GM21529 (cell line): ENCODE measurements at regions not wholly inside any gene's neighbourhood (a gene's known extent, or its start where the extent isn't known, plus 50 kb on each side); places are given as distances from the start of the nearest gene placed in this dataset.
"Not testable (repeated sequence)": the region's sequence is repeated elsewhere in the genome, so short reads cannot be mapped to it uniquely, and the experiment has no call there.

Source experiments
- ATAC-seq: cut with Tn5 transposase; IDR thresholded peaks from one replicate; pipeline ENCODE4 v1.9.1; 2021; ENCODE audit not compliant: unreplicated experiment

GRCh38 chr16:56022818-56023217 lies 147.6 kb upstream of the CES5A start:
- ATAC-seq, result no peak

- no peak for ATAC-seq
Observed at GRCh38 chr16:56019274-56019673, 144.1 kb upstream of the CES5A start.

GRCh38 chr16:56013962-56014552 lies 138.9 kb upstream of the CES5A start:
- ATAC-seq, result no peak

GRCh38 chr16:56012482-56012811 lies 137.3 kb upstream of the CES5A start:
- no peak for ATAC-seq

- no peak for ATAC-seq
Observed at GRCh38 chr16:56011808-56012481, 136.8 kb upstream of the CES5A start.

DNA sequence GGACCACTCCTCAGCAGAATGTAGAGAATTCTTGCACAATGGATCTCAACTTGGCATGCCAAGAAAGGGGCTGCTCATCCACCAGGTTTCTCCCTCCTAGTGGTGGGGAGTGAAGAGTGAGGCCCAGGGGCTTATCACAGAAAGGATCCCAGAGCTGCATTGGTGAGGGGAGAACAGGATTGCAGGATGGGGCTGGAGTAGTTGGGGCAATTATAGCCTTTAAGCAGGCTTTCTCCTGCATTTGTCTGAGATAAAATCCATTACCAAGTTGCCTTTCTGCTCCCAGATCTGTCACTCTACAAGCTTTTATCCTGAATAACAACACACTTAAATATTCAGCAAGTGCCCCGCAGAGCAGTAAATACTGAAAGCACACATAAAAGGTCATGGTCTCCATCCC lies 130.8 kb upstream of the CES5A start:
- ATAC-seq, result no peak

- no peak for ATAC-seq
Observed at GRCh38 chr16:55999683-56000082, 124.5 kb upstream of the CES5A start.

DNA sequence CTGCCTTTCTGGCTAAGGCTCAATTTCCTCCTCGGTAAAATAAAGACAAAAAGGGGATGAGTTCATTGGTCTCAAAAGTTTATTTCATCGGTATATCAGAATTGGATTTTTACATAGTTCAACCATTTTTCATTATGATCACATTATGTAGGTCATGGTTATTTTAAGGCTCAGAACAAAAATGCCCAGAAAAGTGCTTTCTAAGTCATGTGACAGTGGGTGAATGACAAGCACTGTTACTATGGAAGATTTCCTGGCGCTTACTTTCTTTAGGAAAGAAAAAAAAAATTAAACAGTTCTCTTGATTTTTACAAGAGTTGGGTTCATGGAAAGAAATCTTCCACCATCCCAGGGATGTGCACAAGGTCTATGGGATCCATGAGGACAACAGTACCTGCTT lies 117.9 kb upstream of the CES5A start:
- no peak for ATAC-seq

DNA sequence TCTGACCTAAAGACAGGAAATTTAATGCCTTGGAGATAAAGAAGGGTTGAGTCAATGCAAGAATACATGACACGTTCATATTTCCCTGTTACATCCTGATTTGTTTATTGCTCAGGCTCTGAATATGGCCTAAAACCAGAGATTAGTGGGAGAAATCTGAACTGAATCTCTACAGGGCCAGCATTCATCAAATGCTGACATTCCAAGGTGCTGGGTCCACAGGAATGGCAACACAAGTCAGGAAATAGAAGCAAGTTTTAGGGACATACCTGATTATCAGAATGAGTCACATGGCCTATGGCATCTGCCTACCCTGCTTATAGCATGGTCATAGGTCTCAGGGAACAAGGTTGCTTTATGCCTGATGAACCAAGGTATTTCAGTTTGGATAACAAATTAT lies 117.4 kb upstream of the CES5A start:
- ATAC-seq, result no peak

DNA sequence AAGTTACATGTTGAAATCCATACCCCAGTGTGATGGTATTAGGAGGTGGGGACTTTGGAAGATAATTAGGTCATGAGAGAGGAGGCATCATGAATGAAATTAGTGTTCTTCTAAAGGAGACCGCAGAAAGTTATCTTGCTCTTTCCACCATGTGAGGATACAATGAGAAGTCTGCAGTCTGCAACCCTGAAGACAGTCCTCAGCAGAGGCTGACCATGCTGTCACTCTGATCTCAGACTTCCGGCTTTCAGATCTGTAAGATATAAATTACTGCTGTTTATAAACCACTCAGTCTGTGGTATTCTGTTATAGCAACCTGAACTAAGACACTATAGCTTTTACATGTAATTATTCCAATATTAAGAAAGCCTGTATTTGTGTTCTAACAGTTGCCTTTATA lies 116.7 kb upstream of the CES5A start:
- no peak for ATAC-seq

- ATAC-seq, result no peak
Observed at GRCh38 chr16:55989569-55989907, 114.4 kb upstream of the CES5A start.

- ATAC-seq, result not testable (repeated sequence)
Observed at GRCh38 chr16:55988850-55989568, 113.8 kb upstream of the CES5A start.

DNA sequence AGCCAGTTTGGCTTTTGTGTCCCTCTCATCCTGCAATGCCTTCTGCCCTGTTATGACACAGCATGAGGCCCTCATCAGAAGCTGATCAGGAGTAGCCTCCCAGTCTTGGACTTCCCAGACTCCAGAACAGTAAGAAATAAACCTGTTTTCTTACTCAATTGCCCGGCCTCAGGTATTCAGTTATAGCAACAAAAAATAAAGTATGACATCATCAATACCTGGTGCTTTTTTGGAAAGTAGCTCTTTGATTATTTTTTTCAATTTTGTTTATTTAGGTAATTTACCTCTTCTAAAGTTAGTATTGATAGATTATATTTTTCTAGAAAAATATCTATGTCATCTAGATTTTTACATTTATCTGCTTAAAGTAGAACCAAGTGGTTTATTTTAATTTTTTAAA lies 112.8 kb upstream of the CES5A start:
- no peak for ATAC-seq

GRCh38 chr16:55982597-55982996 lies 107.4 kb upstream of the CES5A start:
- no peak for ATAC-seq

DNA sequence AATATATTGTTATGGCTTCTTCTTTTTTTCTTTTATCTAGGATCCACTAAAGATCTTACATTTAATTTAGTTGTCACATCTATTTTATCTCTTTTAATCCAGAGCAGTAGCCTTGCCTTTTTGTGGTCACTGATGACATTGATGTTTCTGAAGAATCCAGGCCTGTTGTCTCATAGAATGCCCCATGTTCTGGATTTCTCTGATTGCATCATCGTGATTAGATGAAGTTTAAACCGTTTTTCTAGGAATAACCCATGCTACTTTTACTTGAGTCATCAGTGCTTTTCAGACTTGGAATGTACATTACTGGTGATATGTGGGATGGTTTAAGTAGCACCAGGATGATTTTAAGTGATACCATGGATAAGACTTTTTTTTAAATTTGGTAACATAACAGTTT lies 106.4 kb upstream of the CES5A start:
- no peak for ATAC-seq

GRCh38 chr16:55976815-55977214 lies 101.6 kb upstream of the CES5A start:
- no peak for ATAC-seq

DNA sequence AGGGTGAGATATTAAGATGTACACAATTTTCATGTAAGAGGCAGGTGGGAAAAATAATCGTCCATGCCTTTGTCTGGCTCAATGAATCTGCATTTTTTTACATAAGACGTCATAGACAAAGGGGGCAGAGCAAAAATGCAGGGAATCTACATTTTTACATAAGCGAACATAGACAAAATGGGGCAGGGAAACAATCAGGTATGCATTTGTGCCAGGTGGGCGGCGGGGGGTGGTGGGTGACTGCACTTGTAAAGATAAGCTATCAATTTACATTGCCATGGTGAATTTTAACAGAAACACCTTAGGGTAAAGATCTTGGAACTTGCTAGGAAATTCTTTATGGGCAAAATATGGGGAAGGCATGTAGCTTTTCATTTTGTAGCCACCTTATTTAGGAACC lies 96.3 kb upstream of the CES5A start:
- no peak for ATAC-seq

DNA sequence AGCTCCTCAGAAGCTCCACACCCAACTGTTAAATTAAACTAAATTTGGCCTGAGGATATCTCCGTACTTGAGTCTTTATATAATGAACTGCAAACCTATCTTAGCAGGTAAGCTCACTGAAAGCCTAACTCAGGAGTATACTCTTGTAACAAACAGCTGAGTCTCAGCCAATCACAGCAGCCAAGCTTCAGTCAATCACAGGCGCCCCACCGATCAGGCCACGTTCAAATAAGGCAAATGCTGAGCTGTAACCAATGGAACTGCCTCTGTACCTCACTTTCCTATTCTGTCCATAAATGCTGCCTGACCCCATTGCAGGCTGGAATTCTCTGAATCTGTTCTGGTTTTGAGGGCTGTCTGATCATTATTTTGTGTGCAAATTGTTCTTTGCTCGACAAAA lies 93.0 kb upstream of the CES5A start:
- no peak for ATAC-seq

GRCh38 chr16:55964923-55965475 lies 89.8 kb upstream of the CES5A start:
- no peak for ATAC-seq

DNA sequence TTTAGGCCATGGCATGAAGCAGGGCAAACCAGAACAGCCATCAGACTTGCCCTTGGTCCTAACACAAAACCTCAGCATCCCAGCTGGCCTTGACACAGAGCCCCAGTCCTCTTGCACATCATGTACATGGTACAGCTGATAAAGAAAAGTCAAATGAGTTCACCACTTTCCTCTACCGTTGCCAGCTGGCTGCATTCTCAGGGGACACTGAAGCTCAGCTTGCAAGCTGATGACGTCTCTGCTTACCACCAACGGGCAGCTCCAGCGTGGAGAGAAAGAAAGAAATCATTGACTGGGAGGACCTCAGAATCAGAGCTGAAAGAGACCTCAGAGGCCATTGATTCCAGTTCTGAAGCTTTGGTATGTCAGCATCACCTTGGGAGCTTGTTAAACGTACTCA lies 80.7 kb upstream of the CES5A start:
- no peak for ATAC-seq

GRCh38 chr16:55955424-55955823 lies 80.3 kb upstream of the CES5A start:
- no peak for ATAC-seq

DNA sequence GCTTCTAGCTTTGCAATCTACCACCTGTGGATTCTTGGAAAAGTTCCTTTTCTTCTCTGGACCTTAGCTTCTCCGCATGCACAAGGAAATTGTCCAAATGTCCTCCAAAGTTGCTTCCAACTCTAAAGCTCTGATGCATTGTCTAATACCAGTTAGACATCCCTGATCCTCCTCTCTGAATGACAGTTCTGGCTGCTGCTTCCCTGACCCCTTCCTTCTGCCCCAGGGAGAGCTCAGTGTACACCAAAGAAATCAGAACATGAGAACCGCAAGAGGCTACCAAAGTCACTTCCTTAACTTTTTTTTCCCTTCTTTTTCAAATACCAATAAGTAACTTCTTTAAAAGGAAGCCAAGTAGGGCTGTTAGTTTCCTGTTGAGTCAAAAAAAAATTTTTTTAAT lies 79.7 kb upstream of the CES5A start:
- no peak for ATAC-seq
